Omental fat pad (tissue), 3 donors: ENCODE measurements at regions not wholly inside any gene's neighbourhood (a gene's known extent, or its start where the extent isn't known, plus 50 kb on each side); places are given as distances from the start of the nearest gene placed in this dataset.
"Not testable (repeated sequence)": the region's sequence is repeated elsewhere in the genome, so short reads cannot be mapped to it uniquely, and the experiment has no call there.

ENCODE experiments used
- ATAC-seq: fragments of 150-250 bp; one replicate; pipeline ENCODE4 v1.9.1; 2016; ENCODE audit warnings: mild to moderate bottlenecking, moderate library complexity; ENCODE audit not compliant: low FRiP score
- DNase-seq: peaks from one replicate; pipeline ENCODE4 v3.0.0-alpha.2; 2019; ENCODE audit warnings: low spot score
- TF ChIP-seq, protein P1 (sequence below), 3 donors: fragments of 450-650 bp; IDR thresholded peaks; one replicate each; pipeline ENCODE4 v1.5.1; 2016 to 2017; ENCODE audit warnings: antibody characterized with exemption in 3 of 3, mild to moderate bottlenecking in 3 of 3, moderate library complexity in 2 of 3

DNA sequence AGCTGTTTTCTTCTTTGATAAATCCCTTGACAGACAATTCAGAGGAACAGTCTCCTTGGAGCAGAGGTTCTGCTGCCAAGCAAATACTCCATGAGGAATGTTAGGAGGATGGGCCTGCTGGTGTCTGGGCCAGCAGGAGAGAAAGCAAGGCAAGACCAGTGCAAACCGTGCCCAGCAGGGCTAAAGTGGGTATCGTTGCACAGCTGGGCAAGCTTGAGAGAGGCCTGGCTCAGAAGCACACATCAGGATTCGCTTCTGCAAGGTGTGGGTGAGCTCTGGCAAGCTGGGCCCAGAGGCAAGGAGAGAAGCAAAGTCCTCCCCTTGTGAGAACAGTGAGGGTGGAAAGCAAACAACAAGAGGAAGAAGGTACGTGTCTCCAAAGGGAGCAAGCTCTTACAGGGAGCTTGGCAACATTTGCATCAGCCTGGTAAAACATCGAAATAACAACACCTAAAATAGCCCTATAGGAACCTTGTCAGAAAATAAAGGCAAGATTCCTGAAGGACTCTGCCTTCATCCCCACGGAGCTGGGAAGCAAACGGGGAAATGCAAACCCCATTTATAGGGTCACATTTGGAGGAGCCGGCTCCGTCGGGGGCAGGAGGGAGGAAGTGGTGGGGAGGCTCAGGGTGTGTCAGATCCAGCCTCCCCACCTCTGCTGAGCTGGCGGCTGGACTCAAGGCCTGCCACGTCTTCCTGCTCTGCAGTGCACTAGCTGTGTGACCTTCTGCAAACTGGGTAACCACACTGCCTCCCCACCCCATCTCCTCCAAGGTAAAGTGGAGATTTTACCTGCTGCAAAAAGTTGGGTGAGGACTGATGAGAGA lies 62.3 kb upstream of the HIVEP3 start:
- TF ChIP-seq, protein P1, sequence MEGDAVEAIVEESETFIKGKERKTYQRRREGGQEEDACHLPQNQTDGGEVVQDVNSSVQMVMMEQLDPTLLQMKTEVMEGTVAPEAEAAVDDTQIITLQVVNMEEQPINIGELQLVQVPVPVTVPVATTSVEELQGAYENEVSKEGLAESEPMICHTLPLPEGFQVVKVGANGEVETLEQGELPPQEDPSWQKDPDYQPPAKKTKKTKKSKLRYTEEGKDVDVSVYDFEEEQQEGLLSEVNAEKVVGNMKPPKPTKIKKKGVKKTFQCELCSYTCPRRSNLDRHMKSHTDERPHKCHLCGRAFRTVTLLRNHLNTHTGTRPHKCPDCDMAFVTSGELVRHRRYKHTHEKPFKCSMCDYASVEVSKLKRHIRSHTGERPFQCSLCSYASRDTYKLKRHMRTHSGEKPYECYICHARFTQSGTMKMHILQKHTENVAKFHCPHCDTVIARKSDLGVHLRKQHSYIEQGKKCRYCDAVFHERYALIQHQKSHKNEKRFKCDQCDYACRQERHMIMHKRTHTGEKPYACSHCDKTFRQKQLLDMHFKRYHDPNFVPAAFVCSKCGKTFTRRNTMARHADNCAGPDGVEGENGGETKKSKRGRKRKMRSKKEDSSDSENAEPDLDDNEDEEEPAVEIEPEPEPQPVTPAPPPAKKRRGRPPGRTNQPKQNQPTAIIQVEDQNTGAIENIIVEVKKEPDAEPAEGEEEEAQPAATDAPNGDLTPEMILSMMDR (IDR thresholded peaks at IDR 0.05), result no peak
- no peak for ATAC-seq
- no peak for DNase-seq

- no peak for DNase-seq
- TF ChIP-seq, protein P1 (IDR thresholded peaks at IDR 0.05), result no peak
- no peak for ATAC-seq
These were observed 60.3 kb upstream of the HIVEP3 start for GRCh38 chr1:41978986-41979385.

- ATAC-seq, result no peak
- no peak for DNase-seq
- TF ChIP-seq, protein P1 (IDR thresholded peaks at IDR 0.05), result no peak
These were observed 58.6 kb upstream of the HIVEP3 start for GRCh38 chr1:41977326-41977725.

DNA sequence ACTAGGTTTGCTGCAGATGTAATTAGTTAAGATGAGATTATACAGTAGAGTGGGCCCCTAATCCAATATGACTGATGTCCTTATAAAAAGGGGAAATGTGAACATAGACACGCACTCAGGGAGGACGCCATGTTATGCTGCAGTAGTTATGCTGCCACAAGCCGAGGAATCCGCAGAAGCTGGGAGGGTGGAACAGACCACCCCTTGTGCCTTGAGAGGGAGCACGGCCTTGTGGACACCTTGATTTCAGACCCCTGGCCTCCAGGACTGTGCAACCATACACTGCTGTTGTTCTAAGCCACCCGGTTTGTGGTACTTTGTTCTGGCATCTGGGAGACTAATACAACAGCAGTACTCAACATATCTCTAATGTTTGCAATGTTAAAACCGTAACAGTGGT lies 57.9 kb upstream of the HIVEP3 start:
- TF ChIP-seq, protein P1 (IDR thresholded peaks at IDR 0.05), result no peak
- DNase-seq (no peak), ATAC-seq (no peak)

DNA sequence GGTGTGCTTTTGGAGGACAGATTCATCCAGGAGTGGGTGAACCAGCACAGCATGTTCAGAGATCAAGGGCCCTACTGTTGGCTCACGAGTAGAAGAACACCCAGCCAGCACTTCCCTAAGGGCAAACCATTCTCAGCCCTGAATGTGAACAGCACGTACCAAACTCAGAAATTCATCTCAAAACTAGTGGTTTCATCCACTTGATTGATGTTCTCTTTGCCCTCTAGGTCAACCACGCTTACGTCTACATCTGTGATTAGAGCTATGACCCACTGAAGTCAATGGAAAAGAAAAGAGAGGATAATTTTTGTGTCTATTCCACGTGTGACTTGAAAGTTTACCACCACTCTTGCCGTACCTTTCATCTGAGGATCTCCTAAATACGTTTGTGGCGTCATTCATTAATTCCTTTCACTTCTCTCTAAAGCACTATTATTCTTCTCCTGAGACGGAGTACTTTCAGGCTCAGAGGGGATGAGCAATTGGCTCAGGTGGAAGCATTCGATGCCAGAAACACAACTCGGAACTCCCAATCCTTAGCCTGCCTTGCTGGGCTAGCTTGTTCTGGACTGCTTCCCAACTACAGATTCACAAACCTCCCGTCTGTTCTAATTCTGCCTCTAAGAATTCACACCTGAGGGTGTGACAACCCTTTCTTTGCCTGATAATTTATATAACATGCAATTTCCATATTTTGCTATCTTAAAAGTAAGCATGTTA lies 57.3 kb upstream of the HIVEP3 start:
- DNase-seq (no peak), ATAC-seq (peak; percentile 55)
- TF ChIP-seq, protein P1 (IDR thresholded peaks at IDR 0.05), result no peak

- TF ChIP-seq, protein P1 (IDR thresholded peaks at IDR 0.05), result no peak
- DNase-seq, result no peak
- no peak for ATAC-seq
These were observed 56.4 kb upstream of the HIVEP3 start for GRCh38 chr1:41975121-41975520.

DNA sequence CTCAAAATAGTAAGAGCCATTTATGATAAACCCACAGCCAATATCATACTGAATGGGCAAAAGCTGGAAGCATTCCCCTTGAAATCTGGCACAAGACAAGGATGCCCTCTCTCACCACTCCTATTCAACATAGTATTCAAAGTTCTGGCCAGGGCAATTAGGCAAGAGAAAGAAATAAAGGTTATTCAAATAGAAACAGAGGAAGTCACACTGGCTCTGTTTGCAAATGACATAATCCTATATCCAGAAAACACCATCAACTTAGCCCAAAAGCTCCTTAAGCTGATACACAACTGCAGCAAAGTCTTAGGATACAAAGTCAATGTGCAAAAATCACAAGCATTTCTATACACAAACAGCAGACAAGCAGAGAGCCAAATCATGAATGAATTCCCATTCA lies 49.8 kb upstream of the HIVEP3 start:
- DNase-seq, ATAC-seq: not testable (repeated sequence)
